RPMI7951 (cell line): ENCODE measurements at regions not wholly inside any gene's neighbourhood (a gene's known extent, or its start where the extent isn't known, plus 50 kb on each side); places are given as distances from the start of the nearest gene placed in this dataset.
A peak's percentile ranks its signal among the peaks of the same experiment; 100 is the strongest.

Source experiments
- DNase-seq: peaks from one replicate; pipeline ENCODE4 v3.0.0-alpha.2; 2012; ENCODE audit warnings: low read depth

- DNase-seq, result peak; percentile 10
These were observed 165.6 kb upstream of the IER5L start for GRCh38 chr9:129343424-129344375.

GRCh38 chr9:129342591-129343423 lies 164.7 kb upstream of the IER5L start:
- no peak for DNase-seq

GRCh38 chr9:129341987-129342348 lies 163.9 kb upstream of the IER5L start:
- DNase-seq, result no peak

- no peak for DNase-seq
These were observed 163.3 kb upstream of the IER5L start for GRCh38 chr9:129341171-129341986.

GRCh38 chr9:129340427-129341170 lies 162.5 kb upstream of the IER5L start:
- peak; percentile 30 for DNase-seq

GRCh38 chr9:129339539-129340157 lies 161.6 kb upstream of the IER5L start:
- no peak for DNase-seq

GRCh38 chr9:129338724-129339430 lies 160.8 kb upstream of the IER5L start:
- DNase-seq, result peak; percentile 24

- DNase-seq, result no peak
These were observed 159.5 kb upstream of the IER5L start for GRCh38 chr9:129337336-129338140.

- peak; percentile 16 for DNase-seq
These were observed 158.7 kb upstream of the IER5L start for GRCh38 chr9:129336601-129337331.

- DNase-seq, result no peak
These were observed 158.1 kb upstream of the IER5L start for GRCh38 chr9:129336130-129336528.

- no peak for DNase-seq
These were observed 157.5 kb upstream of the IER5L start for GRCh38 chr9:129335464-129336129.

- peak; percentile 87 for DNase-seq
These were observed 156.3 kb upstream of the IER5L start for GRCh38 chr9:129334105-129334935.

- no peak for DNase-seq
These were observed 155.6 kb upstream of the IER5L start for GRCh38 chr9:129333617-129334104.

GRCh38 chr9:129332581-129332980 lies 154.5 kb upstream of the IER5L start:
- no peak for DNase-seq

- DNase-seq, result no peak
These were observed 153.9 kb upstream of the IER5L start for GRCh38 chr9:129331772-129332500.

- no peak for DNase-seq
These were observed 153.4 kb upstream of the IER5L start for GRCh38 chr9:129331493-129331765.
